H9 (cell line): ENCODE measurements at regions not wholly inside any gene's neighbourhood (a gene's known extent, or its start where the extent isn't known, plus 50 kb on each side); places are given as distances from the start of the nearest gene placed in this dataset.

ENCODE experiments used
- DNase-seq: peaks from one replicate; pipeline ENCODE4 v3.0.0-alpha.2; 2017
- H2AFZ ChIP-seq: one replicate; pipeline ENCODE4 v1.6.1; 2013; ENCODE audit warnings: mild to moderate bottlenecking, low read length, control low read depth, moderate library complexity
- H2AK5ac ChIP-seq: 2 replicates; pipeline ENCODE4 v1.6.1; 2013; ENCODE audit warnings: low read length, control low read depth, mixed read lengths; ENCODE audit not compliant: insufficient read length
- H2BK120ac ChIP-seq: one replicate; pipeline ENCODE4 v1.6.1; 2013; ENCODE audit warnings: low read depth, mild to moderate bottlenecking, low read length, control low read depth, inconsistent platforms; ENCODE audit not compliant: poor library complexity, severe bottlenecking
- H2BK12ac ChIP-seq: 2 replicates; pipeline ENCODE4 v1.6.1; 2013; ENCODE audit warnings: low read length, control low read depth, mixed read lengths, low read depth; ENCODE audit not compliant: insufficient read length
- H2BK15ac ChIP-seq: 2 replicates; pipeline ENCODE4 v1.6.1; 2013; ENCODE audit warnings: low read depth, low read length, control low read depth
- H2BK20ac ChIP-seq: one replicate; pipeline ENCODE4 v1.6.1; 2013; ENCODE audit warnings: low read depth, mild to moderate bottlenecking, low read length, control low read depth, inconsistent platforms; ENCODE audit not compliant: poor library complexity, severe bottlenecking
- H2BK5ac ChIP-seq: 2 replicates; pipeline ENCODE4 v1.6.1; 2013; ENCODE audit warnings: low read length, control low read depth, mixed read lengths; ENCODE audit not compliant: insufficient read length
- H3K14ac ChIP-seq: 2 replicates; pipeline ENCODE4 v1.6.1; 2013; ENCODE audit warnings: low read length, control low read depth; ENCODE audit not compliant: insufficient read depth
- H3K18ac ChIP-seq: 2 replicates; pipeline ENCODE4 v1.6.1; 2013; ENCODE audit warnings: low read depth, mild to moderate bottlenecking, mixed read lengths, low read length, control low read depth; ENCODE audit not compliant: insufficient read length
- H3K23ac ChIP-seq: 2 replicates; pipeline ENCODE4 v1.6.1; 2013; ENCODE audit warnings: low read length, control low read depth, mixed read lengths, low read depth; ENCODE audit not compliant: insufficient read length
- H3K23me2 ChIP-seq: 2 replicates; pipeline ENCODE4 v1.6.1; 2013; ENCODE audit warnings: low read depth, mild to moderate bottlenecking, mixed read lengths, low read length, control low read depth; ENCODE audit not compliant: insufficient read length, poor library complexity, severe bottlenecking
- H3K27ac ChIP-seq: 2 replicates; pipeline ENCODE4 v1.5.1; 2013; ENCODE audit warnings: low read length, control low read depth, mixed read lengths, low read depth; ENCODE audit not compliant: insufficient read length
- H3K27me3 ChIP-seq: 2 replicates; pipeline ENCODE4 v1.6.1; 2013; ENCODE audit warnings: low read length, control low read depth, inconsistent platforms; ENCODE audit not compliant: insufficient read depth
- H3K4ac ChIP-seq: 2 replicates; pipeline ENCODE4 v1.6.1; 2013; ENCODE audit warnings: low read depth, mild to moderate bottlenecking, control low read depth, inconsistent platforms, low read length, moderate library complexity
- H3K4me1 ChIP-seq: 2 replicates; pipeline ENCODE4 v1.6.1; 2013; ENCODE audit warnings: low read length, control low read depth, inconsistent platforms; ENCODE audit not compliant: insufficient read depth
- H3K4me2 ChIP-seq: 2 replicates; pipeline ENCODE4 v1.6.1; 2013; ENCODE audit warnings: low read length, control low read depth, mixed read lengths; ENCODE audit not compliant: insufficient read length, insufficient read depth
- H3K56ac ChIP-seq: 2 replicates; pipeline ENCODE4 v1.6.1; 2013; ENCODE audit warnings: low read depth, mild to moderate bottlenecking, mixed read lengths, low read length, control low read depth; ENCODE audit not compliant: insufficient read length
- H3K79me1 ChIP-seq: 2 replicates; pipeline ENCODE4 v1.6.1; 2013; ENCODE audit warnings: low read depth, mild to moderate bottlenecking, moderate library complexity, low read length, control low read depth, inconsistent platforms; ENCODE audit not compliant: insufficient read depth, poor library complexity, severe bottlenecking
- H3K79me2 ChIP-seq: 2 replicates; pipeline ENCODE4 v1.6.1; 2013; ENCODE audit warnings: low read length, control low read depth, inconsistent platforms; ENCODE audit not compliant: insufficient read depth
- H3K9ac ChIP-seq: 2 replicates; pipeline ENCODE4 v1.6.1; 2013; ENCODE audit warnings: low read length, control low read depth, mixed read lengths; ENCODE audit not compliant: insufficient read length; ENCODE audit errors: extremely low read depth
- H3K9me3 ChIP-seq: one replicate; pipeline ENCODE4 v1.6.1; 2013; ENCODE audit warnings: low read depth, low read length, inconsistent platforms; ENCODE audit not compliant: control insufficient read depth
- H3T11ph ChIP-seq: one replicate; pipeline ENCODE4 v1.6.1; 2013; ENCODE audit warnings: mild to moderate bottlenecking, low read length, control low read depth, inconsistent platforms
- H4K20me1 ChIP-seq: one replicate; pipeline ENCODE4 v1.6.1; 2013; ENCODE audit not compliant: control insufficient read depth, insufficient read length, insufficient read depth
- H4K5ac ChIP-seq: 2 replicates; pipeline ENCODE4 v1.6.1; 2013; ENCODE audit warnings: low read depth, mild to moderate bottlenecking, mixed read lengths, low read length, control low read depth; ENCODE audit not compliant: insufficient read length
- H4K8ac ChIP-seq: replicated peaks from 2 replicates; pipeline ENCODE4 v1.6.1; 2013; ENCODE audit warnings: low read length, control low read depth, mixed read lengths, low read depth; ENCODE audit not compliant: insufficient read length
- H4K91ac ChIP-seq: 2 replicates; pipeline ENCODE4 v1.6.1; 2013; ENCODE audit warnings: low read depth, mild to moderate bottlenecking, moderate library complexity, mixed read lengths, low read length, control low read depth; ENCODE audit not compliant: insufficient read length
- H3K27ac Mint-ChIP-seq, 3 experiments: 2 replicates in 2 of 3; 3 replicates in 1 of 3; pipeline ENCODE4 v1.8.0; 2020 to 2021; ENCODE audit warnings: mixed read lengths in 3 of 3, mild to moderate bottlenecking in 1 of 3, moderate library complexity in 1 of 3
- H3K27me3 Mint-ChIP-seq: 2 replicates; pipeline ENCODE4 v1.8.0; 2021; ENCODE audit warnings: low read depth, mild to moderate bottlenecking, moderate library complexity, mixed read lengths
- H3K36me3 Mint-ChIP-seq, 3 experiments: 2 replicates in 2 of 3; 3 replicates in 1 of 3; pipeline ENCODE4 v1.8.0; 2020 to 2021; ENCODE audit warnings: low read depth in 3 of 3, mixed read lengths in 3 of 3; ENCODE audit not compliant: insufficient read depth in 1 of 3
- H3K4me1 Mint-ChIP-seq, 2 experiments: 2 replicates each; pipeline ENCODE4 v1.8.0; 2020; ENCODE audit warnings: mixed read lengths in 2 of 2
- H3K4me3 Mint-ChIP-seq, 2 experiments: 2 replicates in 1 of 2; 3 replicates in 1 of 2; pipeline ENCODE4 v1.8.0; 2020 to 2021; ENCODE audit warnings: mild to moderate bottlenecking in 2 of 2, mixed read lengths in 2 of 2, moderate library complexity in 1 of 2
- H3K9me3 Mint-ChIP-seq, 2 experiments: 2 replicates in 1 of 2; 3 replicates in 1 of 2; pipeline ENCODE4 v1.8.0; 2020; ENCODE audit warnings: mild to moderate bottlenecking in 2 of 2, mixed read lengths in 2 of 2, moderate library complexity in 1 of 2
- CTCF ChIP-seq: fragments of 200-600 bp; sonication (generic); conservative IDR thresholded peaks from 3 replicates; pipeline ENCODE4 v1.8.0; 2021; ENCODE audit warnings: antibody characterized with exemption, mild to moderate bottlenecking
- WGBS: extraction: QIAGEN DNeasy Blood & Tissue Kit; methylation state at CpG from one replicate; pipeline ENCODE4 v1.1.7; 2013; ENCODE audit warnings: missing lambda C conversion rate, low lambda C conversion rate, mixed read lengths; ENCODE audit not compliant: insufficient read length; ENCODE audit errors: extremely low coverage; 5-methylcytosine and 5-hydroxymethylcytosine counted together

- no peak overlapping the region for H3K27ac ChIP-seq
- no peak overlapping the region for H3K9ac ChIP-seq
- no peak overlapping the region for H4K5ac ChIP-seq
- H3K27me3 ChIP-seq = no peaks in the 10 kb centered on the region
- H3K56ac ChIP-seq = no peak overlapping the region
- Mint-ChIP-seq H3K4me3 (no peak overlapping the region), H3K4me1 (no peaks in the 10 kb centered on the region), H3K27me3 (no peaks in the 10 kb centered on the region), H3K36me3 (peaks cover 0 to 18% (median 3%) of the 10 kb centered on the region in 3 experiments; a peak in 5 of 7 replicates), H3K27ac (no peak overlapping the region), H3K9me3 (peaks cover 12 to 13% of the 10 kb centered on the region in 2 experiments)
- no peak overlapping the region for H4K8ac ChIP-seq
- no peaks in the 10 kb centered on the region for H3K23me2 ChIP-seq
- H3K79me1 ChIP-seq = no peaks in the 10 kb centered on the region
- no peak overlapping the region for H2AK5ac ChIP-seq
- H3K79me2 ChIP-seq = no peaks in the 10 kb centered on the region
- no peak overlapping the region for H3K4me2 ChIP-seq
- H4K91ac ChIP-seq = no peak overlapping the region
- H2AFZ ChIP-seq = no peak overlapping the region
- TF ChIP-seq CTCF = no peak
- H3K4me1 ChIP-seq = no peaks in the 10 kb centered on the region
- no peak overlapping the region for H3K14ac ChIP-seq
- H3K18ac ChIP-seq = no peak overlapping the region
- no peak overlapping the region for H2BK15ac ChIP-seq
- no peak for DNase-seq
- no peak overlapping the region for H2BK120ac ChIP-seq
- H2BK20ac ChIP-seq = no peak overlapping the region
- no peaks in the 10 kb centered on the region for H4K20me1 ChIP-seq
- H3K4ac ChIP-seq = no peak overlapping the region
- H2BK12ac ChIP-seq = no peak overlapping the region
- H3T11ph ChIP-seq = no peak overlapping the region
- H3K23ac ChIP-seq = no peak overlapping the region
- H3K9me3 ChIP-seq = no peaks in the 10 kb centered on the region
- WGBS = no CpG with 5 or more reads among the region's 1 CpG
- H2BK5ac ChIP-seq = no peak overlapping the region
Measured at GRCh38 chr4:95651891-95652290, 103.1 kb upstream of the UNC5C start.
